ENCODE measurements at regions not wholly inside any gene's neighbourhood (a gene's known extent, or its start where the extent isn't known, plus 50 kb on each side); places are given as distances from the start of the nearest gene placed in this dataset.
A peak's percentile ranks its signal among the peaks of the same experiment; 100 is the strongest.

GRCh38 chr12:108419949-108420348, 80.8 kb upstream of the CMKLR1 start:
- H3K18ac ChIP-seq (ENCODE audit: insufficient read length, low read depth, low read length): no peak overlapping the region
- H3K9ac ChIP-seq (ENCODE audit: extremely low read depth, insufficient read length, low read length): no peak overlapping the region
- H3K27ac Mint-ChIP-seq: peak overlapping the region in 2 of 3 experiments; percentile 3 to 13; a peak in 2 of 7 replicates
- H2BK12ac ChIP-seq (ENCODE audit: insufficient read length, low read depth, low read length): no peak overlapping the region
- H4K91ac ChIP-seq (ENCODE audit: insufficient read length, low read depth, low read length): no peak overlapping the region
- no peak for TF ChIP-seq CTCF (conservative IDR thresholded peaks at IDR 0.05)
- no peak for DNase-seq
- H3K4ac ChIP-seq (ENCODE audit: low read depth, low read length): no peak overlapping the region
- no peaks in the 10 kb centered on the region for H3K79me1 ChIP-seq (ENCODE audit: insufficient read depth, low read depth, low read length, poor library complexity, severe bottlenecking)
- no peak overlapping the region for H3T11ph ChIP-seq (ENCODE audit: low read length)
- H3K4me2 ChIP-seq (ENCODE audit: insufficient read depth, insufficient read length, low read length): no peak overlapping the region
- peaks cover 0 to 6% of the 10 kb centered on the region in 2 experiments; a peak in 3 of 5 replicates for H3K9me3 Mint-ChIP-seq
- no peak overlapping the region for H3K4me3 Mint-ChIP-seq
- no CpG with 5 or more reads among the region's 2 CpGs for WGBS (ENCODE audit: extremely low coverage, insufficient read length, low lambda C conversion rate)
- no peak overlapping the region for H4K5ac ChIP-seq (ENCODE audit: insufficient read length, low read depth, low read length)
- no peaks in the 10 kb centered on the region for H3K23me2 ChIP-seq (ENCODE audit: insufficient read length, low read depth, low read length, poor library complexity, severe bottlenecking)
- H2BK120ac ChIP-seq (ENCODE audit: low read depth, low read length, poor library complexity, severe bottlenecking): no peak overlapping the region
- peaks cover 6% of the 10 kb centered on the region for H3K27me3 Mint-ChIP-seq (ENCODE audit: low read depth)
- no peak overlapping the region for H3K14ac ChIP-seq (ENCODE audit: insufficient read depth, low read length)
- H3K9me3 ChIP-seq (ENCODE audit: control insufficient read depth, low read depth, low read length): no peaks in the 10 kb centered on the region
- H3K4me1 ChIP-seq (ENCODE audit: insufficient read depth, low read length): no peaks in the 10 kb centered on the region
- H3K23ac ChIP-seq (ENCODE audit: insufficient read length, low read depth, low read length): no peak overlapping the region
- no peak overlapping the region for H3K27ac ChIP-seq (ENCODE audit: insufficient read length, low read depth, low read length)
- no peaks in the 10 kb centered on the region for H4K20me1 ChIP-seq (ENCODE audit: control insufficient read depth, insufficient read depth, insufficient read length)
- H2BK5ac ChIP-seq (ENCODE audit: insufficient read length, low read length): no peak overlapping the region
- H2AK5ac ChIP-seq (ENCODE audit: insufficient read length, low read length): no peak overlapping the region
- H3K36me3 Mint-ChIP-seq (ENCODE audit: insufficient read depth in 1 of 3, low read depth in 3 of 3): peaks cover 0 to 6% (median 2%) of the 10 kb centered on the region in 3 experiments; a peak in 2 of 7 replicates
- no peaks in the 10 kb centered on the region; the same call in 1 of the 2 replicates for H3K27me3 ChIP-seq (ENCODE audit: insufficient read depth, low read length)
- H3K56ac ChIP-seq (ENCODE audit: insufficient read length, low read depth, low read length): no peak overlapping the region
- no peaks in the 10 kb centered on the region for H3K79me2 ChIP-seq (ENCODE audit: insufficient read depth, low read length)
- no peak overlapping the region for H4K8ac ChIP-seq (replicated peaks; ENCODE audit: insufficient read length, low read depth, low read length)
- H2BK15ac ChIP-seq (ENCODE audit: low read depth, low read length): no peak overlapping the region
- H2BK20ac ChIP-seq (ENCODE audit: low read depth, low read length, poor library complexity, severe bottlenecking): no peak overlapping the region
- no peak overlapping the region for H2AFZ ChIP-seq (ENCODE audit: low read length)
- H3K4me1 Mint-ChIP-seq: peaks cover 6 to 7% of the 10 kb centered on the region in 2 experiments
